ENCODE measurements at regions not wholly inside any gene's neighbourhood (a gene's known extent, or its start where the extent isn't known, plus 50 kb on each side); places are given as distances from the start of the nearest gene placed in this dataset.

DNA sequence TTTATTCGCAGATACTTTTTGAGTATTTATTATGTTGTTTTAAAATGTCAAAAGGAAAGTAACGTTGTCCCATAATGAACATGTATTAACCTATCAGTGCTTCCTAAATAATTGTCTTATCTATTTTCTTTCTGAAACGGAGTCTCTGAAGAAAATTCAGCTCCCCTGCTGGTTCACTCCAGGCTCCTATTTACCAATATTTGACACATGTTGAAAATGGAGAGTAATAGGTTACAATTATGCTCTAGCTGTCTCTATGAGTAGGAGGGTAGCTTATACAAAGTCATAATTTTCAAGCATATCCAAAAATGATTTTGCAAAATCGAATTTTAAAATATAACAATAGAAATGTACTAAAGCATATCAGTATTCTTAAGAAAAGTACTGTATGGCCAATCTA is 844.1 kb downstream of the CDH18 start:
- Histone ChIP-seq H3K27ac (no peak overlapping the region), H3K9me2 (replicated peaks; ENCODE audit: insufficient read depth) (no peaks in the 10 kb centered on the region), H3K27me3 (no peaks in the 10 kb centered on the region), H3K4me2 (no peak overlapping the region), H3K36me3 (replicated peaks; ENCODE audit: insufficient read depth, low read depth) (no peaks in the 10 kb centered on the region), H4K20me1 (ENCODE audit: insufficient read depth, poor library complexity, severe bottlenecking) (no peaks in the 10 kb centered on the region), H2AFZ (no peak overlapping the region), H3K79me2 (no peaks in the 10 kb centered on the region), H3K4me3 (no peak overlapping the region), H3K4me1 (ENCODE audit: insufficient read depth) (no peaks in the 10 kb centered on the region), H3K9me3 (ENCODE audit: low read depth) (no peaks in the 10 kb centered on the region)
- no peak for DNase-seq (ENCODE audit: low spot score)
- TF ChIP-seq CTCF (IDR thresholded peaks at IDR 0.05; ENCODE audit: poor library complexity): no peak
- TF ChIP-seq EZH2 (IDR thresholded peaks at IDR 0.05; ENCODE audit: borderline replicate concordance): no peak
- TF ChIP-seq EZH2phosphoT487 (IDR thresholded peaks at IDR 0.05; ENCODE audit: low read depth, severe bottlenecking, unreplicated experiment): no peak
- 71% methylated on average over 4 of the region's 4 CpGs for WGBS (ENCODE audit: low lambda C conversion rate, missing lambda C conversion rate)

DNA sequence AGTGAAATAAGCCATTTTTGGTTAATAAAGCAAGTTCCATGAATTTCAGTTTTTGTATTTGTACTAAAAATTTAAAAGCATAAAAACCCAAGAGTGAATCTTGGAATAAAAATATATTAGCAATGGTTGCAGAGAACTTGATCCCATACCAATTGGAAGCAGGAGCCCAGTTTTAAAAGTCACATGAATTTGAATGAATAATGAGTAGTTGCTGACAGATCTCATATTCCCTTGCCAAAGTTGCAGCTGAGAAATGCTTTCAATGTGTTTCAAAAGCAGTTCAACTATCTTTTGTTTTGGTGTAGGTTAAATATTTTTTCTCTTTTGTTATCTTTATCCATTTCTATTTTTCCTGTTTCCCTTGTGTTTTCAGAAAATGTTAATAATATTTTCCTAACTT is 818.6 kb downstream of the CDH18 start:
- H3K9me3 ChIP-seq (ENCODE audit: low read depth): no peaks in the 10 kb centered on the region
- no peak overlapping the region for H2AFZ ChIP-seq
- no peaks in the 10 kb centered on the region for H3K4me1 ChIP-seq (ENCODE audit: insufficient read depth)
- H3K79me2 ChIP-seq: no peaks in the 10 kb centered on the region
- no peak overlapping the region for H3K4me2 ChIP-seq
- no peak for DNase-seq (ENCODE audit: low spot score)
- no peak for TF ChIP-seq EZH2phosphoT487 (IDR thresholded peaks at IDR 0.05; ENCODE audit: low read depth, severe bottlenecking, unreplicated experiment)
- TF ChIP-seq EZH2 (IDR thresholded peaks at IDR 0.05; ENCODE audit: borderline replicate concordance): no peak
- TF ChIP-seq CTCF (IDR thresholded peaks at IDR 0.05; ENCODE audit: poor library complexity): no peak
- no peaks in the 10 kb centered on the region for H3K27me3 ChIP-seq
- H3K36me3 ChIP-seq (replicated peaks; ENCODE audit: insufficient read depth, low read depth): no peaks in the 10 kb centered on the region
- no peaks in the 10 kb centered on the region for H3K9me2 ChIP-seq (replicated peaks; ENCODE audit: insufficient read depth)
- H3K4me3 ChIP-seq: no peak overlapping the region
- no peaks in the 10 kb centered on the region for H4K20me1 ChIP-seq (ENCODE audit: insufficient read depth, poor library complexity, severe bottlenecking)
- no peak overlapping the region for H3K27ac ChIP-seq

DNA sequence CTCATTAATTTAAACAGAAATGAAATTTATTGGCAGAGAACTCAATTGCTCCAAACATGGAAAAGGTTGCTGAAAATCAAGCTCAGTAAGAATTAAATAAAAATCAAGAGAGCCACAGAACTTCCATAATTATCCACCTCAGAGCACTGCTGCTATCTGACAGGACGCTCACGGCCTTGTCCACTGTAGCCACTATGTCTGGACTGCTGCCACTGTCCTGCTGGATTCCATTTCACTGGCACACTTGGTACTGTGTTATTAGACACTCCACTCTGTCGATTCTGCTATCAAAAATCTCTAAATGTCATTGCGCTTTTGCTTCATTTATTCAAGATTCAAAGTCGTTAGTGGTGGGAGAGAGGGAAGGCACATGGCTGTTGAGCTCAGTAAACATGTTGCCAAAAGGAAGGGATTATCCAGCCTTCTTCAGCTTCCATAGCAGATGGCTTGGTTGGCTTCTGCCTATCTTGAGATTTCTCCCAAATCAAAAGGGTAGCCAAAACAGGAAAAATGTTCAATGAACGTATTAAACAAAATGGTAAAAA is 815.0 kb downstream of the CDH18 start:
- Histone ChIP-seq H3K4me2 (no peak overlapping the region), H3K4me3 (no peak overlapping the region), H3K9me2 (replicated peaks; ENCODE audit: insufficient read depth) (no peaks in the 10 kb centered on the region), H3K36me3 (replicated peaks; ENCODE audit: insufficient read depth, low read depth) (no peaks in the 10 kb centered on the region), H3K4me1 (ENCODE audit: insufficient read depth) (no peaks in the 10 kb centered on the region), H3K79me2 (no peaks in the 10 kb centered on the region), H2AFZ (no peak overlapping the region), H3K27ac (no peak overlapping the region), H3K9me3 (ENCODE audit: low read depth) (no peaks in the 10 kb centered on the region), H3K27me3 (no peaks in the 10 kb centered on the region), H4K20me1 (ENCODE audit: insufficient read depth, poor library complexity, severe bottlenecking) (no peaks in the 10 kb centered on the region)
- no peak for TF ChIP-seq CTCF (IDR thresholded peaks at IDR 0.05; ENCODE audit: poor library complexity)
- TF ChIP-seq EZH2phosphoT487 (IDR thresholded peaks at IDR 0.05; ENCODE audit: low read depth, severe bottlenecking, unreplicated experiment): no peak
- no peak for TF ChIP-seq EZH2 (IDR thresholded peaks at IDR 0.05; ENCODE audit: borderline replicate concordance)
- no peak for DNase-seq (ENCODE audit: low spot score)
- WGBS (ENCODE audit: low lambda C conversion rate, missing lambda C conversion rate): 87% methylated on average over 6 of the region's 6 CpGs
